GM21576 (cell line): ENCODE measurements at regions not wholly inside any gene's neighbourhood (a gene's known extent, or its start where the extent isn't known, plus 50 kb on each side); places are given as distances from the start of the nearest gene placed in this dataset.
"Not testable (repeated sequence)": the region's sequence is repeated elsewhere in the genome, so short reads cannot be mapped to it uniquely, and the experiment has no call there.

Source experiments
- ATAC-seq: cut with Tn5 transposase; IDR thresholded peaks from one replicate; pipeline ENCODE4 v1.9.1; 2021; ENCODE audit warnings: mild to moderate bottlenecking, moderate library complexity; ENCODE audit not compliant: unreplicated experiment

GRCh38 chr5:111836426-111836825 lies 79.4 kb upstream of the NREP start:
- ATAC-seq: no peak

- no peak for ATAC-seq
Observed at GRCh38 chr5:111834926-111835599, 78.1 kb upstream of the NREP start.

GRCh38 chr5:111830333-111830732 lies 73.3 kb upstream of the NREP start:
- ATAC-seq: no peak

GRCh38 chr5:111829701-111830100 lies 72.7 kb upstream of the NREP start:
- no peak for ATAC-seq

- ATAC-seq: no peak
Observed at GRCh38 chr5:111826064-111826463, 69.1 kb upstream of the NREP start.

- ATAC-seq: no peak
Observed at GRCh38 chr5:111820072-111820471, 63.1 kb upstream of the NREP start.

GRCh38 chr5:111819028-111819427 lies 62.0 kb upstream of the NREP start:
- ATAC-seq: not testable (repeated sequence)

- no peak for ATAC-seq
Observed at GRCh38 chr5:111813537-111813936, 56.5 kb upstream of the NREP start.

GRCh38 chr5:111810112-111810511 lies 53.1 kb upstream of the NREP start:
- no peak for ATAC-seq
